IPS-18a (cell line): ENCODE measurements at regions not wholly inside any gene's neighbourhood (a gene's known extent, or its start where the extent isn't known, plus 50 kb on each side); places are given as distances from the start of the nearest gene placed in this dataset.
"Not testable (repeated sequence)": the region's sequence is repeated elsewhere in the genome, so short reads cannot be mapped to it uniquely, and the experiment has no call there.

Experiments used
- H3K27ac ChIP-seq: one replicate; pipeline ENCODE4 v1.5.1; 2013; ENCODE audit warnings: low read length
- H3K27me3 ChIP-seq: one replicate; pipeline ENCODE4 v1.6.1; 2013; ENCODE audit warnings: mild to moderate bottlenecking, low read length; ENCODE audit not compliant: control insufficient read depth, insufficient read depth
- H3K36me3 ChIP-seq: one replicate; pipeline ENCODE4 v1.6.1; 2013; ENCODE audit warnings: low read depth, low read length; ENCODE audit not compliant: control insufficient read depth
- H3K4me1 ChIP-seq: one replicate; pipeline ENCODE4 v1.6.1; 2013; ENCODE audit warnings: low read depth, low read length; ENCODE audit not compliant: control insufficient read depth
- H3K4me3 ChIP-seq: one replicate; pipeline ENCODE4 v1.5.1; 2013; ENCODE audit warnings: low read length
- H3K9ac ChIP-seq: one replicate; pipeline ENCODE4 v1.6.1; 2013; ENCODE audit warnings: mild to moderate bottlenecking, low read length, moderate library complexity
- H3K9me3 ChIP-seq: one replicate; pipeline ENCODE4 v1.6.1; 2013; ENCODE audit warnings: low read depth, low read length; ENCODE audit not compliant: control insufficient read depth

DNA sequence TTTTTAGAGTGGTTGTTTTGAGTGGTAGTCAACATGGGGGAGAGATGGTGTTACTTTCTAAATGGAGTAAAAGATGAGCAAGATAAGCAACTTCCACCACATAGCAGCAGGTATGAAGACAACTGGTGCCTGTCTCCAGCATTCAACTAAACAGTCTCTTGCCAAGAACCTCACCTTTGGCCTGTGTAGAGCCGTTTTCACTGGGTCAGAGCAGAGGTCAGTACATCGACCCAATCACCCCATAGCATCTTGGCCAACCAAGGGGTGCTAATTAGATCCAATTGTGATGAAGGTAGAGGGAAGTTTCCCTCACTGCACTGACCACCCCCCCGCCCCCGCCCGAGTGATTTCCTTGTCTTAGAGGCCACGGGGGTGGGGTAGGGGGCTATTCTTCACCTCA lies 188.2 kb downstream of the BLID start:
- Histone ChIP-seq H3K4me3 (no peak overlapping the region), H3K27ac (no peak overlapping the region), H3K9ac (no peak overlapping the region), H3K36me3 (no peaks in the 10 kb centered on the region), H3K4me1 (peaks cover 24% of the 10 kb centered on the region), H3K27me3 (peaks cover 20% of the 10 kb centered on the region), H3K9me3 (no peaks in the 10 kb centered on the region)

GRCh38 chr11:121927097-121927785 lies 188.8 kb downstream of the BLID start:
- Histone ChIP-seq H3K9ac (no peak overlapping the region), H3K4me1 (peaks cover 22% of the 10 kb centered on the region), H3K9me3 (no peaks in the 10 kb centered on the region), H3K27me3 (peaks cover 20% of the 10 kb centered on the region), H3K4me3 (no peak overlapping the region), H3K27ac (no peak overlapping the region), H3K36me3 (no peaks in the 10 kb centered on the region)

DNA sequence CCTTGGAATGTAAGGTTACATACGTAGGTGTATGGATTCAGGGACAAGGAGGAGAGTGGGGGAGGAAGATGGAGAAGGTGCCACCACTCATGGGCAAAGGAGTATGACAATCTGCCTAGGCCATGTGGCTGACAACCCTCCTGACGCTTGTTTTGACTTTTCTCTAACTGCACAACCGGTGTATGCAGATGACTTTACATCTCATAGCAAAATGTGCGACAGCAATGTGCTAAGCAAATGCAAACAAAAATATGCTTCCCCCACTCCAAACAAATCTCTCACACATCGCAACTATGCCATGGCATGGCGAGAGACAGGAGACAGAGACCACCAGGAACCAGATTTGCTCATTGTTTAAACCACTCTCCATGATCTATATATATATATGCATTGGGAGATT lies 191.8 kb downstream of the BLID start:
- Histone ChIP-seq H3K36me3 (no peaks in the 10 kb centered on the region), H3K9ac (no peak overlapping the region), H3K9me3 (no peaks in the 10 kb centered on the region), H3K4me3 (no peak overlapping the region), H3K27me3 (peaks cover 7% of the 10 kb centered on the region), H3K4me1 (peaks cover 13% of the 10 kb centered on the region), H3K27ac (no peak overlapping the region)

- H3K4me3 ChIP-seq, result no peak overlapping the region
- no peaks in the 10 kb centered on the region for H3K36me3 ChIP-seq
- H3K9ac ChIP-seq, result no peak overlapping the region
- no peaks in the 10 kb centered on the region for H3K9me3 ChIP-seq
- H3K4me1 ChIP-seq, result no peaks in the 10 kb centered on the region
- H3K27me3 ChIP-seq, result no peaks in the 10 kb centered on the region
- H3K27ac ChIP-seq, result no peak overlapping the region
These were observed 198.5 kb downstream of the BLID start for GRCh38 chr11:121917482-121917881.

GRCh38 chr11:121914508-121915059 lies 201.4 kb downstream of the BLID start:
- Histone ChIP-seq H3K4me1 (no peaks in the 10 kb centered on the region), H3K27ac (no peak overlapping the region), H3K9ac (no peak overlapping the region), H3K4me3 (no peak overlapping the region), H3K27me3 (no peaks in the 10 kb centered on the region), H3K9me3 (no peaks in the 10 kb centered on the region), H3K36me3 (no peaks in the 10 kb centered on the region)

- Histone ChIP-seq H3K4me3 (no peak overlapping the region), H3K27ac (no peak overlapping the region), H3K27me3 (no peaks in the 10 kb centered on the region), H3K36me3 (no peaks in the 10 kb centered on the region), H3K9me3 (no peaks in the 10 kb centered on the region), H3K9ac (no peak overlapping the region), H3K4me1 (no peaks in the 10 kb centered on the region)
These were observed 206.4 kb downstream of the BLID start for GRCh38 chr11:121909596-121909995.

DNA sequence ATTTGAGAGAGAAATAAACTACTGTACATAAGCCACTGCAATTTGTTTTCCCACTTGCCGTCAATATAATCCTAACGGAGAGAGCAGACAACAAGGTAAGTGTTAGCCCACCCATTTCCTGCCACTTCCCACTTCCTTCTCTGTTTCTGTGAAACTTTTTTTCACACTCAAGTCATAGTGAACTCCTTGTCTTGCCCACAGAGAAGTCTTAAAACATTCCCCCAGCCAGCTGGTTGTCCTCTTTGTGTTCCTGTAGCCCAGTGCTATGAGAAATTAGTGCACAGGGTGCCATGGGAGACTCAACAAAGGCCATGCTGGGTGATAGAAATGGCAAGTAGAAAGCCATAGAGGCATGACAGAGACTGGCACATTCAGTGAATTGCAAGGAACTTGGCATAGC lies 208.6 kb downstream of the BLID start:
- no peaks in the 10 kb centered on the region for H3K27me3 ChIP-seq
- no peak overlapping the region for H3K4me3 ChIP-seq
- H3K9ac ChIP-seq, result no peak overlapping the region
- no peak overlapping the region for H3K27ac ChIP-seq
- no peaks in the 10 kb centered on the region for H3K9me3 ChIP-seq
- no peaks in the 10 kb centered on the region for H3K4me1 ChIP-seq
- H3K36me3 ChIP-seq, result no peaks in the 10 kb centered on the region

DNA sequence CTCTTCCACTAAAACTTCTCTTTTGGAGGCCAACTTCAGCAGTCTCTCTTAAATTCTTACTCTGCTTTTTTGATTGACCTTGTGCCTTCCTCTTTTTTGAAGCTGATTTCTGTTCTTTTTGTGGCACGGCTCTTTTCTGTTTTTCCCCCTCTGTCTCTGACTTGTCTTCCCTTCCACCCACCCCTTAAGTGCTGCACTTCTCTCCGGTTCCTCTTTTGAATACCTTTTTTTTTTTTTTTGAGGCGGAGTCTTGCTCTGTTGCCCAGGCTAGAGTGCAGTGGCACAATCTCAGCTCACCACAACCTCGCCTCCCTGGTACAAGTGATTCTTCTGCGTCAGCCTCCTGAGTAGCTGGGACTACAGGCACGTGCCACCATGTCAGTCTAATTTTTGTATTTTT lies 211.9 kb downstream of the BLID start:
- Histone ChIP-seq H3K36me3 (no peaks in the 10 kb centered on the region), H3K9me3 (no peaks in the 10 kb centered on the region), H3K9ac (no peak overlapping the region), H3K27me3 (no peaks in the 10 kb centered on the region), H3K27ac (no peak overlapping the region), H3K4me3 (no peak overlapping the region), H3K4me1 (peaks cover 3% of the 10 kb centered on the region)

GRCh38 chr11:121901886-121902285 lies 214.1 kb downstream of the BLID start:
- Histone ChIP-seq H3K27ac (no peak overlapping the region), H3K4me1 (peaks cover 3% of the 10 kb centered on the region), H3K9me3 (no peaks in the 10 kb centered on the region), H3K4me3 (no peak overlapping the region), H3K27me3 (no peaks in the 10 kb centered on the region), H3K9ac (no peak overlapping the region), H3K36me3 (no peaks in the 10 kb centered on the region)

GRCh38 chr11:121901417-121901816 lies 214.6 kb downstream of the BLID start:
- not testable (repeated sequence) for H3K27ac ChIP-seq, H3K36me3 ChIP-seq, H3K4me3 ChIP-seq, H3K9me3 ChIP-seq, H3K4me1 ChIP-seq, H3K27me3 ChIP-seq, H3K9ac ChIP-seq

DNA sequence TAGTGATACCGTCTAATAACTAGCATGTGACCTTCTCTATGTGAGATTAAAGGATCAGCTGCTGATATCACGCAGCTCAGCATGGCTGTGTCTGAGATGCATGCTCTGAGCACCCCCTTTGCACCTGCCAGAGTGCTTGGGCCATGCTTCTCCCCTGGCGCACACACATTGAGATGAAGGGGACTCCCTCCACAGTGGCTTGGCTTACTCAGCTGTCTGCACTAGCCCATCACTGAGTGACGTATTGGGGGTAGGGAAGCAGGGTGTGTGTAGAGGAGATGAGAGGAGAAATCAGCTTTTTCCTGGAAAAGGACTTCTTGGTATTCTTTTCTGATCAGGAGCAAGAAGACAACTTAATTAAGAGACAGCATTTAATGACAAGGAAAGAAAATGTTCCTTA lies 216.5 kb downstream of the BLID start:
- Histone ChIP-seq H3K4me3 (no peak overlapping the region), H3K4me1 (peaks cover 3% of the 10 kb centered on the region), H3K27ac (no peak overlapping the region), H3K27me3 (no peaks in the 10 kb centered on the region), H3K36me3 (no peaks in the 10 kb centered on the region), H3K9ac (no peak overlapping the region), H3K9me3 (no peaks in the 10 kb centered on the region)

DNA sequence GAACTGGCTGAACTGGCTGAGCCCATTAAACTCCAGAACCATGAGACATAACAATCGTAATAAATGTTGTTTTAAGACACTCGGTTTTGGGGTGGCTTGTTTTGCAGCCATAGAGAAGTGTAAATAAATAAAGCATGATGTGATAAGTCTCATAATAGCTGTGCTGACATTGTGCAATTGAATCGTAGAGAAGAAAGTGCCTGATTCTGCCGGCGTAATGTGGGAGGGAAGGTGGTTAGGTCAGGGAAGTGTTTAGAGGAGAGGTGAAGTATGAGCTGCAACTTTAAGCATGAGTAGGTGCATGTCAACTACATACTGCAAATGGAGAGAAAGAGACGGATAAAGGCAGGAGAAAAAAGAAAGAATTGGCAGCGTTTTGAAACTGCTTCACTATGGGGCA lies 217.1 kb downstream of the BLID start:
- Histone ChIP-seq H3K4me3 (no peak overlapping the region), H3K4me1 (peaks cover 3% of the 10 kb centered on the region), H3K27me3 (no peaks in the 10 kb centered on the region), H3K9ac (no peak overlapping the region), H3K27ac (no peak overlapping the region), H3K36me3 (no peaks in the 10 kb centered on the region), H3K9me3 (no peaks in the 10 kb centered on the region)
